ENCODE measurements at regions not wholly inside any gene's neighbourhood (a gene's known extent, or its start where the extent isn't known, plus 50 kb on each side); places are given as distances from the start of the nearest gene placed in this dataset.

GRCh38 chr1:81430236-81430938 lies 370.3 kb upstream of the ADGRL2 start:
- ChIA-PET POLR2A (no interaction called here), CTCF (no interaction called here)
- TF ChIP-seq POLR2AphosphoS5 (IDR thresholded peaks at IDR 0.05; ENCODE audit: low read depth, low read length), result no peak
- no peak for TF ChIP-seq TCF7L2 (IDR thresholded peaks at IDR 0.05; ENCODE audit: low read depth, low read length)
- TF ChIP-seq REST (IDR thresholded peaks at IDR 0.05; ENCODE audit: insufficient read depth in 1 of 2, low read depth in 2 of 2, low read length in 1 of 2), result no peak
- no peak for TF ChIP-seq SIN3A (IDR thresholded peaks at IDR 0.05; ENCODE audit: borderline replicate concordance, insufficient read depth, low read depth, low read length)
- TF ChIP-seq CTCF (IDR thresholded peaks at IDR 0.05), result no peak
- ATAC-seq (no peak), DNase-seq (ENCODE audit: low read depth, low spot score) (no peak)
- Histone ChIP-seq H3K4me1 (ENCODE audit: control insufficient read depth, insufficient read depth, low read length) (no peaks in the 10 kb centered on the region), H3K27ac (ENCODE audit: low read length) (no peak overlapping the region), H3K4me3 (ENCODE audit: low read depth in 2 of 2, low read length in 2 of 2) (no peak overlapping the region), H3K27me3 (ENCODE audit: control insufficient read depth, insufficient read depth, low read length) (no peaks in the 10 kb centered on the region), H3K36me3 (ENCODE audit: control insufficient read depth, insufficient read depth, low read length) (no peaks in the 10 kb centered on the region), H3K9me3 (ENCODE audit: control insufficient read depth, insufficient read depth, low read depth, low read length) (no peaks in the 10 kb centered on the region)
- BruUV-seq (replicated peaks), result no TSS peak
- in situ Hi-C loops (cut with HindIII; ENCODE audit: low pct_unique_long_range_greater_than_20kb, low sequenced_read_pairs), result no loop called here
- intact Hi-C loops (cut with micrococcal nuclease; ENCODE audit: unreplicated experiment), result loop anchor here (10.0 kb wide), 1 partner anchor 116 kb away; no protein-coding TSS in a partner anchor

- H3K4me1 ChIP-seq (ENCODE audit: control insufficient read depth, insufficient read depth, low read length), result no peaks in the 10 kb centered on the region
- no peaks in the 10 kb centered on the region for H3K9me3 ChIP-seq (ENCODE audit: control insufficient read depth, insufficient read depth, low read depth, low read length)
- ATAC-seq (no peak), DNase-seq (ENCODE audit: low read depth, low spot score) (no peak)
- ChIA-PET CTCF (no interaction called here), POLR2A (no interaction called here)
- no peak for TF ChIP-seq POLR2AphosphoS5 (IDR thresholded peaks at IDR 0.05; ENCODE audit: low read depth, low read length)
- no peak for TF ChIP-seq TCF7L2 (IDR thresholded peaks at IDR 0.05; ENCODE audit: low read depth, low read length)
- TF ChIP-seq CTCF (IDR thresholded peaks at IDR 0.05), result no peak
- TF ChIP-seq REST (IDR thresholded peaks at IDR 0.05; ENCODE audit: insufficient read depth in 1 of 2, low read depth in 2 of 2, low read length in 1 of 2), result no peak
- no peak for TF ChIP-seq SIN3A (IDR thresholded peaks at IDR 0.05; ENCODE audit: borderline replicate concordance, insufficient read depth, low read depth, low read length)
- no TSS peak for BruUV-seq (replicated peaks)
- no peaks in the 10 kb centered on the region for H3K27me3 ChIP-seq (ENCODE audit: control insufficient read depth, insufficient read depth, low read length)
- in situ Hi-C loops (cut with HindIII; ENCODE audit: low pct_unique_long_range_greater_than_20kb, low sequenced_read_pairs) (no loop called here), intact Hi-C loops (cut with micrococcal nuclease; ENCODE audit: unreplicated experiment) (no loop called here)
- H3K36me3 ChIP-seq (ENCODE audit: control insufficient read depth, insufficient read depth, low read length), result no peaks in the 10 kb centered on the region
- no peak overlapping the region for H3K4me3 ChIP-seq (ENCODE audit: low read depth in 2 of 2, low read length in 2 of 2)
- no peak overlapping the region for H3K27ac ChIP-seq (ENCODE audit: low read length)
Measured at GRCh38 chr1:81428998-81429397, 371.7 kb upstream of the ADGRL2 start.

Measured in Panc1 (cell line).